K562 (cell line): ENCODE measurements at regions not wholly inside any gene's neighbourhood (a gene's known extent, or its start where the extent isn't known, plus 50 kb on each side); places are given as distances from the start of the nearest gene placed in this dataset.

Source experiments
- ATAC-seq: fragments of 200-7000 bp; cut with Tn5 transposase; 3 replicates; pipeline ENCODE4 v1.9.1; 2020; ENCODE audit warnings: moderate library complexity
- BruUV-seq: library from RNA; stranded (reverse); fragments of 400-500 nt; replicated peaks from 2 replicates; lab custom pipeline; 2021; lab: Mats Ljungman, UMichigan
- CTCF ChIA-PET: fragments of 300-600 bp; formaldehyde crosslinking; extraction: SDS; loops from one replicate; lab custom pipeline; 2021; ENCODE audit warnings: low intra/inter-chr PET ratio; lab: Yijun Ruan, JAX
- POLR2A ChIA-PET: fragments of 300-600, 350-650 bp; sonication (Branson Sonifier 250); formaldehyde crosslinking; extraction: SDS; loops from one replicate; lab custom pipeline; 2021; ENCODE audit warnings: antibody characterized with exemption, inconsistent platforms; lab: Yijun Ruan, JAX
- DNase-seq, 4 experiments: peaks; one replicate each; pipeline versions ENCODE4 v3.0.0 to v3.0.0-alpha.2; 2011 to 2018; ENCODE audit warnings: low spot score in 3 of 4, mixed read lengths in 3 of 4; ENCODE audit errors: extremely low read depth in 1 of 4
- FAIRE-seq: peaks from 2 replicates; lab custom pipeline; 2011; peaks lifted over from hg19 to GRCh38; lab: Jason Lieb, UNC
- H2AFZ ChIP-seq: 2 replicates; pipeline ENCODE4 v1.6.0; 2011; ENCODE audit warnings: low read depth, low read length, control low read depth, inconsistent platforms
- H3K27ac ChIP-seq: fragments of 200-600 bp; 3 replicates; pipeline ENCODE4 v1.8.0; 2011; ENCODE audit warnings: low read depth, mild to moderate bottlenecking, control low read depth, inconsistent platforms, low read length, moderate library complexity, mixed read lengths; ENCODE audit errors: extremely low read depth
- H3K27me3 ChIP-seq, 2 experiments: fragments of 300-600 bp in 1 of 2; 2 replicates in 1 of 2; 3 replicates in 1 of 2; pipeline versions ENCODE4 v1.6.0 to v1.8.0; 2011; ENCODE audit warnings: inconsistent platforms in 2 of 2, low read length in 2 of 2, mild to moderate bottlenecking in 1 of 2, mixed read lengths in 1 of 2, moderate library complexity in 1 of 2; ENCODE audit not compliant: control insufficient read depth in 2 of 2, insufficient read depth in 2 of 2
- H3K36me3 ChIP-seq: fragments of 300-600 bp; 3 replicates; pipeline ENCODE4 v1.8.0; 2011; ENCODE audit warnings: mild to moderate bottlenecking, low read length, inconsistent platforms; ENCODE audit not compliant: control insufficient read depth, insufficient read depth
- H3K4me1 ChIP-seq, 2 experiments: fragments of 200-600 bp in 1 of 2; replicated peaks in 1 of 2; 2 replicates in 1 of 2; 3 replicates in 1 of 2; pipeline versions ENCODE4 v1.5.1 to v1.8.0; 2011; ENCODE audit warnings: inconsistent platforms in 2 of 2, low read length in 2 of 2, mild to moderate bottlenecking in 1 of 2, mixed read lengths in 1 of 2, moderate library complexity in 1 of 2; ENCODE audit not compliant: control insufficient read depth in 2 of 2, insufficient read depth in 2 of 2
- H3K4me2 ChIP-seq: 2 replicates; pipeline ENCODE4 v1.6.1; 2011; ENCODE audit warnings: low read length, control low read depth, inconsistent platforms, mixed read lengths; ENCODE audit not compliant: insufficient read depth
- H3K4me3 ChIP-seq: fragments of 200-600 bp; sonication (generic), shearing (Covaris generic); 2 replicates; pipeline ENCODE4 v1.5.1; 2016; ENCODE audit warnings: control low read depth, inconsistent platforms
- H3K79me2 ChIP-seq: fragments of 200-600 bp; 3 replicates; pipeline ENCODE4 v1.8.0; 2011; ENCODE audit warnings: low read length, inconsistent platforms; ENCODE audit not compliant: control insufficient read depth, insufficient read depth
- H3K9ac ChIP-seq, 2 experiments: 2 replicates each; pipeline versions ENCODE4 v1.6.0 to v1.6.1; 2011; ENCODE audit warnings: low read depth in 2 of 2, low read length in 2 of 2, control low read depth in 1 of 2, inconsistent platforms in 1 of 2, mild to moderate bottlenecking in 1 of 2, mixed read lengths in 1 of 2; ENCODE audit not compliant: insufficient read depth in 1 of 2
- H3K9me1 ChIP-seq: one replicate; pipeline ENCODE4 v1.6.0; 2011; ENCODE audit warnings: inconsistent platforms, mild to moderate bottlenecking, low read length, moderate library complexity; ENCODE audit not compliant: control insufficient read depth, insufficient read depth
- H3K9me3 ChIP-seq: replicated peaks from 2 replicates; pipeline ENCODE4 v1.5.1; 2011; ENCODE audit warnings: low read depth, low read length, inconsistent platforms; ENCODE audit not compliant: control insufficient read depth, insufficient read depth
- H4K20me1 ChIP-seq: replicated peaks from 2 replicates; pipeline ENCODE4 v1.6.1; 2011; ENCODE audit warnings: low read length, inconsistent platforms, mixed read lengths; ENCODE audit not compliant: control insufficient read depth, insufficient read depth
- ELF2 ChIP-seq: fragments of 250-450 bp; sonication (Bioruptor Pico); IDR thresholded peaks from 2 replicates; pipeline ENCODE4 v1.5.0; 2021; ENCODE audit warnings: mild to moderate bottlenecking
- GTF2F1 ChIP-seq: IDR thresholded peaks from 2 replicates; pipeline ENCODE4 v1.6.1; 2011; ENCODE audit warnings: low read depth, low read length, improper control_type of control experiment
- MYC ChIP-seq, 2 experiments: fragments of 250-450 bp in 1 of 2; sonication (Bioruptor Pico) in 1 of 2; IDR thresholded peaks; 2 replicates each; pipeline versions ENCODE4 v1.5.1 to v1.6.1; 2012 to 2021; ENCODE audit warnings: low read depth in 2 of 2, borderline replicate concordance in 1 of 2, improper control_type of control experiment in 1 of 2, low read length in 1 of 2, mild to moderate bottlenecking in 1 of 2, moderate library complexity in 1 of 2
- ZNF830 ChIP-seq: fragments of 250-450 bp; sonication (Bioruptor Pico); IDR thresholded peaks from 2 replicates; pipeline ENCODE4 v1.5.0; 2021; ENCODE audit warnings: mild to moderate bottlenecking
- WGBS: fragments of 100-300 bp; shearing (Covaris generic); methylation state at CpG from one replicate; pipeline ENCODE4 v1.1.6; 2016; ENCODE audit warnings: low coverage, mixed read lengths; ENCODE audit not compliant: insufficient coverage; ENCODE audit errors: missing lambda C conversion rate; 5-methylcytosine and 5-hydroxymethylcytosine counted together
- in situ Hi-C: fragments of 300-500 bp; cut with MboI; formaldehyde crosslinking; loops from 4 replicates; pipeline ENCODE4 v1.15.0; 2018; ENCODE audit warnings: inconsistent platforms, mixed read lengths
- intact Hi-C: fragments of 100-400 bp; cut with micrococcal nuclease; formaldehyde crosslinking; loops from 2 replicates; pipeline ENCODE4 v1.14.2; 2022

DNA sequence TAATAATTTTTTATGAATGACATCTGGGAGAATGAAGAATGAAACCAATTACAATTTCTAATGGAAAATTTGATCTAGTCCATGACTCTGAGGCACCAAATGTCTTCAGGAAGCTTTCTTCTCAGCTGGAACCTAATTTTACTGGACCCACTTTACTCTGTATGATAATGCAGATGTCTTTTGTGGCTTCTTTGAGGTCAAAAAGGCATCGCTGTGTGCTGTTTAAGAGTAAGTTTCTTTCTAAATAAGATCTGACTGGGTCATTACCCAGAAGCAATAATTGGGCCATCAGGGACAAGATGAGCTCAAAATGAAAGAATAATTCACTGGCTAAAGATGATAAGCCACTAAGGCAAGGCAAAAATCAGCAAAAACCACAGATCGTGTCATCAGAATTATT lies 633.4 kb downstream of the PSAT1 start:
- H3K9ac ChIP-seq, result no peak overlapping the region
- H3K4me3 ChIP-seq, result no peak overlapping the region
- in situ Hi-C loops, result no loop called here
- ChIA-PET POLR2A (no interaction called here), CTCF (no interaction called here)
- no peaks in the 10 kb centered on the region for H3K27me3 ChIP-seq
- H3K27ac ChIP-seq, result no peak overlapping the region
- no peak for FAIRE-seq
- intact Hi-C loops, result no loop called here
- no TSS peak for BruUV-seq
- no peaks in the 10 kb centered on the region for H3K4me1 ChIP-seq
- no peaks in the 10 kb centered on the region for H3K36me3 ChIP-seq
- H3K79me2 ChIP-seq, result no peaks in the 10 kb centered on the region
- H3K9me3 ChIP-seq, result no peaks in the 10 kb centered on the region
- no peaks in the 10 kb centered on the region for H3K9me1 ChIP-seq
- H2AFZ ChIP-seq, result no peak overlapping the region
- H4K20me1 ChIP-seq, result no peaks in the 10 kb centered on the region
- TF ChIP-seq ZNF830 (CRISPR knock-in tag), result no peak
- no peak for TF ChIP-seq ELF2
- TF ChIP-seq GTF2F1, result no peak
- no peak for DNase-seq
- no peak overlapping the region for H3K4me2 ChIP-seq
- ATAC-seq, result no peak
- WGBS, result 0% methylated on average over 2 of the region's 2 CpGs

GRCh38 chr9:78932849-78933627 lies 636.1 kb downstream of the PSAT1 start:
- Histone ChIP-seq H3K27me3 (no peaks in the 10 kb centered on the region), H3K79me2 (no peaks in the 10 kb centered on the region), H3K9me3 (no peaks in the 10 kb centered on the region), H3K4me2 (no peak overlapping the region), H4K20me1 (no peaks in the 10 kb centered on the region), H3K9me1 (no peaks in the 10 kb centered on the region), H3K27ac (no peak overlapping the region), H3K36me3 (no peaks in the 10 kb centered on the region), H3K4me3 (no peak overlapping the region), H2AFZ (no peak overlapping the region), H3K4me1 (no peaks in the 10 kb centered on the region), H3K9ac (no peak overlapping the region)
- ATAC-seq (no peak), DNase-seq (no peak), FAIRE-seq (no peak)
- POLR2A ChIA-PET, result no interaction called here
- CTCF ChIA-PET, result no interaction called here
- WGBS, result 0% methylated on average over 4 of the region's 4 CpGs
- in situ Hi-C loops, result no loop called here
- intact Hi-C loops, result no loop called here
- no TSS peak for BruUV-seq
- no peak for TF ChIP-seq MYC (IDR thresholded peaks at IDR 0.05; ENCODE audit: low read depth, low read length)
- no peak for TF ChIP-seq MYC (CRISPR knock-in tag; IDR thresholded peaks at IDR 0.05; ENCODE audit: borderline replicate concordance, low read depth)
